IMR-90 (cell line): ENCODE measurements at regions not wholly inside any gene's neighbourhood (a gene's known extent, or its start where the extent isn't known, plus 50 kb on each side); places are given as distances from the start of the nearest gene placed in this dataset.
A peak's percentile ranks its signal among the peaks of the same experiment; 100 is the strongest.

ENCODE experiments used
- ATAC-seq: fragments of 200-7000 bp; cut with Tn5 transposase; 2 replicates; pipeline ENCODE4 v1.9.1; 2020; ENCODE audit warnings: low read depth, mild to moderate bottlenecking, moderate library complexity
- BruUV-seq: library from RNA; stranded (reverse); fragments of 400-500 nt; replicated peaks from 2 replicates; lab custom pipeline; 2021; lab: Mats Ljungman, UMichigan
- CTCF ChIA-PET: fragments of 300-600 bp; formaldehyde crosslinking; extraction: SDS; loops from one replicate; lab custom pipeline; 2021; ENCODE audit warnings: antibody characterized with exemption; lab: Yijun Ruan, JAX
- POLR2A ChIA-PET: fragments of 300-600 bp; sonication (Branson Sonifier 250); formaldehyde crosslinking; loops from one replicate; lab custom pipeline; 2022; ENCODE audit warnings: antibody characterized with exemption; ENCODE audit not compliant: unreplicated experiment; lab: Charles Lee
- DNase-seq: peaks from one replicate; pipeline ENCODE4 v3.0.0; 2013
- H2AFZ ChIP-seq: replicated peaks from 2 replicates; pipeline ENCODE3; 2013; ENCODE audit warnings: low read length, mild to moderate bottlenecking; ENCODE audit not compliant: poor library complexity
- H2AK5ac ChIP-seq: 2 replicates; pipeline ENCODE4 v1.6.1; 2013; ENCODE audit warnings: low read depth, low read length, inconsistent platforms
- H2AK9ac ChIP-seq: replicated peaks from 2 replicates; pipeline ENCODE3; 2013; ENCODE audit warnings: mild to moderate bottlenecking, low read depth, low read length, moderate library complexity; ENCODE audit not compliant: poor library complexity
- H2BK120ac ChIP-seq: 2 replicates; pipeline ENCODE4 v1.6.1; 2013; ENCODE audit warnings: low read depth, low read length, inconsistent platforms
- H2BK15ac ChIP-seq: 3 replicates; pipeline ENCODE4 v1.6.1; 2013; ENCODE audit warnings: low read depth, low read length, inconsistent platforms
- H2BK20ac ChIP-seq: 2 replicates; pipeline ENCODE4 v1.6.1; 2013; ENCODE audit warnings: low read depth, mild to moderate bottlenecking, inconsistent platforms, low read length, moderate library complexity
- H2BK5ac ChIP-seq: 2 replicates; pipeline ENCODE4 v1.6.1; 2013; ENCODE audit warnings: mild to moderate bottlenecking, low read depth, low read length, inconsistent platforms; ENCODE audit not compliant: poor library complexity, severe bottlenecking
- H3K14ac ChIP-seq: replicated peaks from 2 replicates; pipeline ENCODE4 v1.6.1; 2013; ENCODE audit warnings: low read depth, low read length, inconsistent platforms
- H3K18ac ChIP-seq: 2 replicates; pipeline ENCODE4 v1.6.1; 2013; ENCODE audit warnings: low read depth, low read length, control low read depth
- H3K23ac ChIP-seq: 2 replicates; pipeline ENCODE4 v1.6.1; 2013; ENCODE audit warnings: low read depth, low read length, inconsistent platforms
- H3K27ac ChIP-seq: 2 replicates; pipeline ENCODE4 v1.5.1; 2013; ENCODE audit warnings: mild to moderate bottlenecking, control low read depth, low read length; ENCODE audit not compliant: insufficient read depth
- H3K27me3 ChIP-seq: 2 replicates; pipeline ENCODE4 v1.6.1; 2013; ENCODE audit warnings: low read length; ENCODE audit not compliant: control insufficient read depth, insufficient read depth
- H3K36me3 ChIP-seq: 2 replicates; pipeline ENCODE4 v1.6.1; 2013; ENCODE audit warnings: low read length, mixed read lengths; ENCODE audit not compliant: control insufficient read depth, insufficient read depth
- H3K4ac ChIP-seq: 2 replicates; pipeline ENCODE4 v1.6.1; 2013; ENCODE audit warnings: low read depth, low read length, inconsistent platforms
- H3K4me1 ChIP-seq: 2 replicates; pipeline ENCODE4 v1.6.1; 2013; ENCODE audit warnings: low read length, mixed read lengths; ENCODE audit not compliant: control insufficient read depth, insufficient read depth
- H3K4me2 ChIP-seq: 2 replicates; pipeline ENCODE4 v1.6.1; 2013; ENCODE audit warnings: low read depth, mild to moderate bottlenecking, control low read depth, low read length, moderate library complexity
- H3K4me3 ChIP-seq: 2 replicates; pipeline ENCODE4 v1.5.1; 2013; ENCODE audit warnings: low read depth, mild to moderate bottlenecking, control low read depth, low read length, moderate library complexity; ENCODE audit not compliant: insufficient read depth
- H3K56ac ChIP-seq: 2 replicates; pipeline ENCODE4 v1.6.1; 2013; ENCODE audit warnings: low read length, inconsistent platforms; ENCODE audit not compliant: insufficient read depth; ENCODE audit errors: extremely low read depth
- H3K79me1 ChIP-seq, 2 experiments: 2 replicates each; pipeline ENCODE4 v1.6.1; 2013; ENCODE audit warnings: low read length in 2 of 2, inconsistent platforms in 1 of 2, low read depth in 1 of 2
- H3K9ac ChIP-seq: 2 replicates; pipeline ENCODE4 v1.6.1; 2013; ENCODE audit warnings: low read depth, low read length, control low read depth
- H3K9me1 ChIP-seq: 2 replicates; pipeline ENCODE4 v1.6.1; 2013; ENCODE audit warnings: low read length, inconsistent platforms; ENCODE audit not compliant: insufficient read depth
- H3K9me3 ChIP-seq: 2 replicates; pipeline ENCODE4 v1.6.1; 2013; ENCODE audit warnings: low read length; ENCODE audit not compliant: control insufficient read depth, insufficient read depth
- H4K20me1 ChIP-seq: 2 replicates; pipeline ENCODE4 v1.6.1; 2013; ENCODE audit warnings: low read length, inconsistent platforms; ENCODE audit not compliant: insufficient read depth
- H4K5ac ChIP-seq: 2 replicates; pipeline ENCODE4 v1.6.1; 2013; ENCODE audit warnings: mild to moderate bottlenecking, low read depth, low read length, control low read depth
- H4K8ac ChIP-seq, 2 experiments: 2 replicates each; pipeline ENCODE4 v1.6.1; 2013; ENCODE audit warnings: low read depth in 2 of 2, low read length in 2 of 2, control low read depth in 1 of 2, inconsistent platforms in 1 of 2
- H4K91ac ChIP-seq: 2 replicates; pipeline ENCODE4 v1.6.1; 2013; ENCODE audit warnings: low read depth, low read length, inconsistent platforms; ENCODE audit not compliant: insufficient read depth
- BHLHE40 ChIP-seq: fragments of 150-350 bp; IDR thresholded peaks from 2 replicates; pipeline ENCODE4 v1.6.1; 2016; ENCODE audit warnings: mild to moderate bottlenecking, low read depth, low read length
- CEBPB ChIP-seq: IDR thresholded peaks from 2 replicates; pipeline ENCODE4 v1.6.1; 2012; ENCODE audit warnings: low read depth, low read length, improper control_type of control experiment
- CHD1 ChIP-seq: IDR thresholded peaks from 2 replicates; pipeline ENCODE4 v1.6.1; 2012; ENCODE audit warnings: low read depth, low read length, improper control_type of control experiment
- FOS ChIP-seq: fragments of 150-350 bp; IDR thresholded peaks from 2 replicates; pipeline ENCODE4 v1.6.1; 2016; ENCODE audit warnings: low read depth, low read length
- MAFK ChIP-seq: IDR thresholded peaks from 2 replicates; pipeline ENCODE4 v1.6.1; 2012; ENCODE audit warnings: low read depth, low read length, improper control_type of control experiment
- MAZ ChIP-seq: IDR thresholded peaks from 2 replicates; pipeline ENCODE4 v1.6.1; 2012; ENCODE audit warnings: low read depth, mild to moderate bottlenecking, low read length, improper control_type of control experiment, moderate library complexity, borderline replicate concordance
- MXI1 ChIP-seq: IDR thresholded peaks from 2 replicates; pipeline ENCODE4 v1.6.1; 2012; ENCODE audit warnings: low read depth, mild to moderate bottlenecking, low read length, moderate library complexity, borderline replicate concordance
- NFE2L2 ChIP-seq: fragments of 150-350 bp; IDR thresholded peaks from 2 replicates; pipeline ENCODE4 v1.6.1; 2016; ENCODE audit warnings: low read depth, mild to moderate bottlenecking, low read length
- POLR2A ChIP-seq: IDR thresholded peaks from 2 replicates; pipeline ENCODE4 v1.6.1; 2012; ENCODE audit warnings: mild to moderate bottlenecking, low read depth, low read length
- RAD21 ChIP-seq: IDR thresholded peaks from 2 replicates; pipeline ENCODE4 v1.6.1; 2012; ENCODE audit warnings: low read length, improper control_type of control experiment
- RCOR1 ChIP-seq: IDR thresholded peaks from 2 replicates; pipeline ENCODE4 v1.6.1; 2012; ENCODE audit warnings: mild to moderate bottlenecking, low read length, improper control_type of control experiment; ENCODE audit not compliant: insufficient replicate concordance
- RFX5 ChIP-seq: IDR thresholded peaks from 2 replicates; pipeline ENCODE4 v1.8.0; 2012; ENCODE audit warnings: low read depth, mild to moderate bottlenecking, low read length, moderate library complexity
- SMC3 ChIP-seq: fragments of 150-350 bp; IDR thresholded peaks from 2 replicates; pipeline ENCODE4 v1.6.1; 2016; ENCODE audit warnings: low read depth, mild to moderate bottlenecking, antibody characterized with exemption, low read length, moderate library complexity
- WGBS, 2 experiments: methylation state at CpG; one replicate each; pipeline versions ENCODE4 v1.1.5 to v1.1.7; 2013; ENCODE audit warnings: missing lambda C conversion rate in 2 of 2; ENCODE audit not compliant: insufficient read length in 1 of 2; ENCODE audit errors: extremely low coverage in 2 of 2; 5-methylcytosine and 5-hydroxymethylcytosine counted together
- dilution Hi-C: fragments of 300-500 bp; cut with HindIII; formaldehyde crosslinking; loops from one replicate; pipeline ENCODE4 v1.14.3; 2018; ENCODE audit warnings: low sequenced_read_pairs; ENCODE audit not compliant: unreplicated experiment
- in situ Hi-C: fragments of 300-500 bp; cut with MboI; formaldehyde crosslinking; loops from 3 replicates; pipeline ENCODE4 v1.14.3; 2019; ENCODE audit warnings: low sequenced_read_pairs, inconsistent platforms, mixed read lengths
- intact Hi-C: fragments of 100-400 bp; cut with micrococcal nuclease; formaldehyde crosslinking; loops from 2 replicates; pipeline ENCODE4 v1.10.0; 2022
- TF ChIP-seq, protein P1 (sequence below): fragments of 150-350 bp; IDR thresholded peaks from 2 replicates; pipeline ENCODE4 v1.6.1; 2016; ENCODE audit warnings: low read depth, mild to moderate bottlenecking, low read length, moderate library complexity, borderline replicate concordance
- TF ChIP-seq, protein P2 (sequence below): conservative IDR thresholded peaks from 2 replicates; pipeline ENCODE4 v1.5.1; 2012; ENCODE audit warnings: mild to moderate bottlenecking, low read depth, low read length, improper control_type of control experiment
- TF ChIP-seq, protein P3 (sequence below): fragments of 150-350 bp; IDR thresholded peaks from 2 replicates; pipeline ENCODE4 v1.6.1; 2017; ENCODE audit warnings: mild to moderate bottlenecking, antibody characterized with exemption, low read length, low read depth

DNA sequence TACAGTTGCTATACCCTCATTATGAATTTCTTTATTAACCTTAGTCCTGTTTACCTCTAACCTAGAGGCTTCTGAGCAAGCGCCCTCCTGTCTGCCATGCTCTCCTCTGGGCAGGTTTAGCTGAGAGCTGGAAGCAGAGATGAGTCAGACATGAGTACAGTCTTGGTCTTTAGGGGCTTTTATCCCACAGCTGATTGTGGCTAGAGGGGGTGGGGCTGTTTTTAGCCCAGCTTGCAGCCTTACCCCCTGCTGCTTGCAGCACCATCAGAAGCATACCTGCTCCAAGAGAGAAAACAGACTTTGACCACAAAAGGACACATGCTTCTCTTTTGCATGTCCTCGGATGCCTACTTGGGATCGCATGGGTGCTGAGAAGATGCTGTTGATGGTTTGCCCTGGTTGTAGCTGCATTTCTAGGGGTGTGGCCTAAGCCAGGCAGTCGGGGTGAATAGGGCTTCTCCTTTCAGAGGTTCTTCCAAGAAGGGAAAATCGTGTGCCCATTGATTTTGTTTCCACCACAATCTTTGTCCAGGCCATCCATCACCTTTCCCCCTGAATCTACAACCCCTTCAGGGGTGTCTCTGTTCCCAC is 115.0 kb upstream of the LGALSL start:
- Histone ChIP-seq H3K36me3 (no peaks in the 10 kb centered on the region), H3K9ac (no peak overlapping the region), H3K4ac (no peak overlapping the region), H3K4me3 (no peak overlapping the region), H3K27me3 (peaks cover 23% of the 10 kb centered on the region), H3K56ac (no peak overlapping the region), H3K4me1 (no peaks in the 10 kb centered on the region), H2BK120ac (no peak overlapping the region), H4K20me1 (no peaks in the 10 kb centered on the region), H2AFZ (no peak overlapping the region), H3K9me3 (no peaks in the 10 kb centered on the region), H3K27ac (no peak overlapping the region), H3K18ac (no peak overlapping the region), H2BK15ac (no peak overlapping the region), H4K8ac (no peak overlapping the region), H2BK5ac (no peak overlapping the region), H3K79me1 (no peaks in the 10 kb centered on the region), H2BK20ac (no peak overlapping the region), H3K4me2 (no peak overlapping the region), H2AK9ac (peak overlapping the region; percentile 31), H4K91ac (no peak overlapping the region), H3K14ac (no peak overlapping the region), H3K23ac (no peak overlapping the region), H2AK5ac (no peak overlapping the region), H4K5ac (no peak overlapping the region), H3K9me1 (no peaks in the 10 kb centered on the region)
- WGBS, 2 experiments = 0% methylated on average over 1 of the region's 5 CpGs; no CpG with 5 or more reads in 1 of the 2 experiments
- TF ChIP-seq CHD1 = no peak
- TF ChIP-seq, protein P1, sequence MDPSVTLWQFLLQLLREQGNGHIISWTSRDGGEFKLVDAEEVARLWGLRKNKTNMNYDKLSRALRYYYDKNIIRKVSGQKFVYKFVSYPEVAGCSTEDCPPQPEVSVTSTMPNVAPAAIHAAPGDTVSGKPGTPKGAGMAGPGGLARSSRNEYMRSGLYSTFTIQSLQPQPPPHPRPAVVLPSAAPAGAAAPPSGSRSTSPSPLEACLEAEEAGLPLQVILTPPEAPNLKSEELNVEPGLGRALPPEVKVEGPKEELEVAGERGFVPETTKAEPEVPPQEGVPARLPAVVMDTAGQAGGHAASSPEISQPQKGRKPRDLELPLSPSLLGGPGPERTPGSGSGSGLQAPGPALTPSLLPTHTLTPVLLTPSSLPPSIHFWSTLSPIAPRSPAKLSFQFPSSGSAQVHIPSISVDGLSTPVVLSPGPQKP = no peak
- no peak for TF ChIP-seq BHLHE40
- no peak for TF ChIP-seq RAD21
- no peak for TF ChIP-seq NFE2L2
- TF ChIP-seq, protein P2, sequence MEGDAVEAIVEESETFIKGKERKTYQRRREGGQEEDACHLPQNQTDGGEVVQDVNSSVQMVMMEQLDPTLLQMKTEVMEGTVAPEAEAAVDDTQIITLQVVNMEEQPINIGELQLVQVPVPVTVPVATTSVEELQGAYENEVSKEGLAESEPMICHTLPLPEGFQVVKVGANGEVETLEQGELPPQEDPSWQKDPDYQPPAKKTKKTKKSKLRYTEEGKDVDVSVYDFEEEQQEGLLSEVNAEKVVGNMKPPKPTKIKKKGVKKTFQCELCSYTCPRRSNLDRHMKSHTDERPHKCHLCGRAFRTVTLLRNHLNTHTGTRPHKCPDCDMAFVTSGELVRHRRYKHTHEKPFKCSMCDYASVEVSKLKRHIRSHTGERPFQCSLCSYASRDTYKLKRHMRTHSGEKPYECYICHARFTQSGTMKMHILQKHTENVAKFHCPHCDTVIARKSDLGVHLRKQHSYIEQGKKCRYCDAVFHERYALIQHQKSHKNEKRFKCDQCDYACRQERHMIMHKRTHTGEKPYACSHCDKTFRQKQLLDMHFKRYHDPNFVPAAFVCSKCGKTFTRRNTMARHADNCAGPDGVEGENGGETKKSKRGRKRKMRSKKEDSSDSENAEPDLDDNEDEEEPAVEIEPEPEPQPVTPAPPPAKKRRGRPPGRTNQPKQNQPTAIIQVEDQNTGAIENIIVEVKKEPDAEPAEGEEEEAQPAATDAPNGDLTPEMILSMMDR = no peak
- TF ChIP-seq MAZ = no peak
- TF ChIP-seq FOS = no peak
- no peak for TF ChIP-seq MXI1
- TF ChIP-seq CEBPB = no peak
- TF ChIP-seq MAFK = no peak
- TF ChIP-seq SMC3 = no peak
- TF ChIP-seq RCOR1 = no peak
- TF ChIP-seq RFX5 = no peak
- TF ChIP-seq, protein P3, sequence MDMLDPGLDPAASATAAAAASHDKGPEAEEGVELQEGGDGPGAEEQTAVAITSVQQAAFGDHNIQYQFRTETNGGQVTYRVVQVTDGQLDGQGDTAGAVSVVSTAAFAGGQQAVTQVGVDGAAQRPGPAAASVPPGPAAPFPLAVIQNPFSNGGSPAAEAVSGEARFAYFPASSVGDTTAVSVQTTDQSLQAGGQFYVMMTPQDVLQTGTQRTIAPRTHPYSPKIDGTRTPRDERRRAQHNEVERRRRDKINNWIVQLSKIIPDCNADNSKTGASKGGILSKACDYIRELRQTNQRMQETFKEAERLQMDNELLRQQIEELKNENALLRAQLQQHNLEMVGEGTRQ = no peak
- no peak for TF ChIP-seq POLR2A
- dilution Hi-C loops = no loop called here
- in situ Hi-C loops = loop anchor here (10.0 to 25.0 kb wide), 2 partner anchors 536 to 698 kb away; no protein-coding TSS in a partner anchor
- no TSS peak for BruUV-seq
- no peak for DNase-seq
- CTCF ChIA-PET = interaction anchor here (1.6 kb wide), 1 partner anchor 8 kb away, joined by 3 read pairs; no protein-coding TSS in a partner anchor
- POLR2A ChIA-PET = no interaction called here
- no peak for ATAC-seq
- intact Hi-C loops = loop anchor here (10.0 kb wide), 1 partner anchor 416 kb away; no protein-coding TSS in a partner anchor
